ENCODE measurements at regions not wholly inside any gene's neighbourhood (a gene's known extent, or its start where the extent isn't known, plus 50 kb on each side); places are given as distances from the start of the nearest gene placed in this dataset.
"Not testable (repeated sequence)": the region's sequence is repeated elsewhere in the genome, so short reads cannot be mapped to it uniquely, and the experiment has no call there.

- not testable (repeated sequence) for FAIRE-seq
Observed at GRCh38 chr10:45056806-45057205, 56.1 kb downstream of the ZNF22 start.

- no peak for FAIRE-seq
Observed at GRCh38 chr10:45058580-45058979, 57.9 kb downstream of the ZNF22 start.

- FAIRE-seq, result no peak
Observed at GRCh38 chr10:45058992-45059561, 58.4 kb downstream of the ZNF22 start.

- no peak for FAIRE-seq
Observed at GRCh38 chr10:45059632-45060031, 58.9 kb downstream of the ZNF22 start.

GRCh38 chr10:45061982-45062381, 61.3 kb downstream of the ZNF22 start:
- FAIRE-seq, result no peak

- no peak for FAIRE-seq
Observed at GRCh38 chr10:45063591-45064231, 63.0 kb downstream of the ZNF22 start.

- no peak for FAIRE-seq
Observed at GRCh38 chr10:45064998-45065397, 64.3 kb downstream of the ZNF22 start.

GRCh38 chr10:45071043-45071813, 70.5 kb downstream of the ZNF22 start:
- no peak for FAIRE-seq

- no peak for FAIRE-seq
Observed at GRCh38 chr10:45075216-45075615, 74.5 kb downstream of the ZNF22 start.

GRCh38 chr10:45075826-45076380, 75.2 kb downstream of the ZNF22 start:
- no peak for FAIRE-seq

GRCh38 chr10:45076891-45077290, 76.2 kb downstream of the ZNF22 start:
- no peak for FAIRE-seq

GRCh38 chr10:45080331-45080730, 79.6 kb downstream of the ZNF22 start:
- no peak for FAIRE-seq

- FAIRE-seq, result no peak
Observed at GRCh38 chr10:45082176-45082575, 81.5 kb downstream of the ZNF22 start.

GRCh38 chr10:45091968-45092367, 91.2 kb downstream of the ZNF22 start:
- FAIRE-seq, result no peak

- no peak for FAIRE-seq
Observed at GRCh38 chr10:45093945-45094344, 93.2 kb downstream of the ZNF22 start.

GRCh38 chr10:45095286-45095685, 94.6 kb downstream of the ZNF22 start:
- FAIRE-seq, result no peak

GRCh38 chr10:45096001-45096400, 95.3 kb downstream of the ZNF22 start:
- no peak for FAIRE-seq

- FAIRE-seq, result no peak
Observed at GRCh38 chr10:45100429-45100828, 99.7 kb downstream of the ZNF22 start.

- no peak for FAIRE-seq
Observed at GRCh38 chr10:45104674-45105073, 104.0 kb downstream of the ZNF22 start.

GRCh38 chr10:45105309-45105708, 104.6 kb downstream of the ZNF22 start:
- FAIRE-seq, result not testable (repeated sequence)

- FAIRE-seq, result no peak
Observed at GRCh38 chr10:45106236-45106856, 105.6 kb downstream of the ZNF22 start.

GRCh38 chr10:45111509-45111908, 110.8 kb downstream of the ZNF22 start:
- no peak for FAIRE-seq

- not testable (repeated sequence) for FAIRE-seq
Observed at GRCh38 chr10:45117940-45118339, 117.2 kb downstream of the ZNF22 start.

Data from G401.6 (cell line).